OCI-M2 (cell line): ENCODE measurements at regions not wholly inside any gene's neighbourhood (a gene's known extent, or its start where the extent isn't known, plus 50 kb on each side); places are given as distances from the start of the nearest gene placed in this dataset.
"Not testable (repeated sequence)": the region's sequence is repeated elsewhere in the genome, so short reads cannot be mapped to it uniquely, and the experiment has no call there.

Experiments used
- DNase-seq: peaks from one replicate; lab custom pipeline; 2025; ENCODE audit not compliant: unreplicated experiment; lab: John Stamatoyannopoulos, UW

GRCh38 chr14:71384007-71384845 is 477.0 kb downstream of the PCNX1 start:
- no peak for DNase-seq

GRCh38 chr14:71387753-71388152 is 480.5 kb downstream of the PCNX1 start:
- no peak for DNase-seq

GRCh38 chr14:71388336-71388735 is 481.1 kb downstream of the PCNX1 start:
- no peak for DNase-seq

GRCh38 chr14:71388862-71389261 is 481.6 kb downstream of the PCNX1 start:
- no peak for DNase-seq

GRCh38 chr14:71394386-71394785 is 487.1 kb downstream of the PCNX1 start:
- no peak for DNase-seq

GRCh38 chr14:71395151-71395604 is 487.9 kb downstream of the PCNX1 start:
- DNase-seq, result no peak

- DNase-seq, result no peak
Observed at GRCh38 chr14:71395636-71396035, 488.4 kb downstream of the PCNX1 start.

- no peak for DNase-seq
Observed at GRCh38 chr14:71396050-71396677, 488.9 kb downstream of the PCNX1 start.

- DNase-seq, result no peak
Observed at GRCh38 chr14:71397371-71397770, 490.1 kb downstream of the PCNX1 start.

- no peak for DNase-seq
Observed at GRCh38 chr14:71398450-71398849, 491.2 kb downstream of the PCNX1 start.

- no peak for DNase-seq
Observed at GRCh38 chr14:71399057-71399487, 491.8 kb downstream of the PCNX1 start.

GRCh38 chr14:71400871-71401321 is 493.6 kb downstream of the PCNX1 start:
- DNase-seq, result no peak

- DNase-seq, result not testable (repeated sequence)
Observed at GRCh38 chr14:71402415-71402814, 495.2 kb downstream of the PCNX1 start.

GRCh38 chr14:71403656-71404055 is 496.4 kb downstream of the PCNX1 start:
- DNase-seq, result no peak

- DNase-seq, result no peak
Observed at GRCh38 chr14:71405676-71406075, 498.4 kb downstream of the PCNX1 start.

- no peak for DNase-seq
Observed at GRCh38 chr14:71408362-71409030, 501.2 kb downstream of the PCNX1 start.

GRCh38 chr14:71410578-71411284 is 503.5 kb downstream of the PCNX1 start:
- no peak for DNase-seq

GRCh38 chr14:71411285-71411595 is 504.0 kb downstream of the PCNX1 start:
- DNase-seq, result no peak

- no peak for DNase-seq
Observed at GRCh38 chr14:71411738-71412137, 504.5 kb downstream of the PCNX1 start.

- no peak for DNase-seq
Observed at GRCh38 chr14:71414631-71415403, 507.6 kb downstream of the PCNX1 start.

GRCh38 chr14:71415404-71415690 is 508.1 kb downstream of the PCNX1 start:
- no peak for DNase-seq
